Neuron (in vitro differentiated cells): ENCODE measurements at regions not wholly inside any gene's neighbourhood (a gene's known extent, or its start where the extent isn't known, plus 50 kb on each side); places are given as distances from the start of the nearest gene placed in this dataset.
"Not testable (repeated sequence)": the region's sequence is repeated elsewhere in the genome, so short reads cannot be mapped to it uniquely, and the experiment has no call there.

ENCODE experiments used
- H2AFZ ChIP-seq: one replicate; pipeline ENCODE4 v1.6.1; 2013; ENCODE audit warnings: low read depth, mild to moderate bottlenecking, inconsistent platforms, low read length, moderate library complexity
- H3K27me3 ChIP-seq: one replicate; pipeline ENCODE4 v1.6.1; 2013; ENCODE audit warnings: low read length; ENCODE audit not compliant: insufficient read depth
- H3K36me3 ChIP-seq: one replicate; pipeline ENCODE4 v1.6.1; 2013; ENCODE audit warnings: low read length; ENCODE audit not compliant: insufficient read depth
- H3K4me1 ChIP-seq: one replicate; pipeline ENCODE4 v1.6.1; 2013; ENCODE audit warnings: low read length; ENCODE audit not compliant: insufficient read depth
- H3K4me3 ChIP-seq: 2 replicates; pipeline ENCODE4 v1.5.1; 2013; ENCODE audit warnings: mild to moderate bottlenecking, low read length, moderate library complexity
- H3K9me3 ChIP-seq: one replicate; pipeline ENCODE4 v1.6.1; 2013; ENCODE audit warnings: low read length

DNA sequence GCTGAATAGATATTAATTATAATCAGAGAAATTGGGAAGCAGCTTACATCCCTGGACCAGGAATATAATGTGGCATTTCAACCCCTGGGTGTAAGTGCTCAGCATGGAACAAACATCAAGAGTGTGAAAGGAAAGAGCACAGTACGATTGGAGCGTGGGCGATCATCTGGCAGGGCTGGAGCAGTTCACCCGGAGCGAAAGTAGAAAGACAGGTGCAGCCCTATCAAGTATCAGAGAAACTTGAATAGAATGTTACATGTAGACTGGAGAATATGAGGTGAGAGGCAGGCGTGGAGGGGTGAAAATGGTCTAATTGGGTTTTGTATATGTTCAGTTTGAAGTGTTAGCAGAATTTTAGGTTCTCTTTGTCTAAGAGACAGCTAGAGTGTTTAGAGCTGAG is 303.0 kb downstream of the MDFIC start:
- Histone ChIP-seq H3K4me3 (no peak overlapping the region), H3K4me1 (no peaks in the 10 kb centered on the region), H3K9me3 (no peaks in the 10 kb centered on the region), H3K36me3 (no peaks in the 10 kb centered on the region), H3K27me3 (no peaks in the 10 kb centered on the region), H2AFZ (no peak overlapping the region)

DNA sequence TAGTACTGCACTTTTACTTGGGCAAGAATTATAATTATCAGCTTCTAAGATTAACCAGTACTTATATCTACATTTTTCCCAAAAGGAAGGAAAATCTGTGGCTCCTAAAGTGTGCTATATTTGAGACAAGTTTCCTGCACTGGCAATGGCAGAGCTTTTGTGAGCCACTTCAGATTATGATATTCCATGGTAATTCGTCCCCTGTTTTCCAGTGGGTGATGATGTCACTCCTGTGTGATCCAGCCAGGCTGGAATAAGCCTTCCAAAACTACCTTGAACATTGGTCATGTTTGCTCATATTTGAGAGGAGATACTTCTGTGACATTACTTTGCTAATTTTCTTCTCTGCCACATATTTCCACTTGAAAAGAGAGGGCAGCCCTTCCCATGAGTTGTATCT is 302.1 kb downstream of the MDFIC start:
- no peaks in the 10 kb centered on the region for H3K9me3 ChIP-seq
- no peaks in the 10 kb centered on the region for H3K27me3 ChIP-seq
- H3K4me1 ChIP-seq, result no peaks in the 10 kb centered on the region
- no peak overlapping the region for H2AFZ ChIP-seq
- no peaks in the 10 kb centered on the region for H3K36me3 ChIP-seq
- no peak overlapping the region for H3K4me3 ChIP-seq

DNA sequence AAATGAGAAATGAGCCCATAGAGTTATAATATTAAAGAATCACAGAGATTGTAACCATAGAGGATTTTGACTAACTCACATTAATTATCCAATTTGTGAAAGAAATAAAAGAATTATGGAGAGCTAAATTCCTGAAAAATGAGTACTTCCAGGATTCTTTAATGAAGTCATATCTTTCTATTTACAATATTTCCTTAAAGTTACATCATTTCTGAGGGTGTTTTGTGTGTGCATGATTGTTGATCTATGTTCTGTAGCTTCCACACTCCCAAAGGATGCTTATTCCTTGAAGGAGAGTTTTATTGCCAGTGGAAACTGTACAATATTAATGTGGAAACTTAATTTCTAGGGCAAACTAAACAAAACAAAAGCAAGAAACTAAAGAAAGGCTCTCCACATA is 299.6 kb downstream of the MDFIC start:
- no peaks in the 10 kb centered on the region for H3K27me3 ChIP-seq
- H3K36me3 ChIP-seq, result no peaks in the 10 kb centered on the region
- H3K4me1 ChIP-seq, result no peaks in the 10 kb centered on the region
- H3K4me3 ChIP-seq, result no peak overlapping the region
- H2AFZ ChIP-seq, result no peak overlapping the region
- no peaks in the 10 kb centered on the region for H3K9me3 ChIP-seq

DNA sequence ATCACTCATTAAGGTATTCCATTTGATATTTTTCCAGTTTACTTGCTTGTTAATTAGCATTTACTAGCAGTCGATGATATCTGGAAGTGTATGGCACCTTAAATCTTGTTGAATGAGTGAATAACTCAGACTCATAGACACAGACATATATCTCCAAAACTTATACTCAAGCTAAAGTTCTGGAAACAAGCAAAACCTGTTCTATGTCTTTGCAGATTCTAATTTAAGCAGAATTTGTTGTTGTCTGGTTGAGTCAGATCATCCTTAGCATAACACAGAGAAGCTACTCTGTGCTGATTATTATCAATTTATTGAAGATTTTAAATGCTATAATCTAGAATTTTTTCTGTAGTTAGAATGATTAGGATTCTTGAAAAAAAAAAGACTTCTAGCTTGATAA is 296.2 kb downstream of the MDFIC start:
- Histone ChIP-seq H3K27me3 (no peaks in the 10 kb centered on the region), H3K4me1 (no peaks in the 10 kb centered on the region), H3K36me3 (no peaks in the 10 kb centered on the region), H3K9me3 (no peaks in the 10 kb centered on the region), H3K4me3 (no peak overlapping the region), H2AFZ (no peak overlapping the region)

DNA sequence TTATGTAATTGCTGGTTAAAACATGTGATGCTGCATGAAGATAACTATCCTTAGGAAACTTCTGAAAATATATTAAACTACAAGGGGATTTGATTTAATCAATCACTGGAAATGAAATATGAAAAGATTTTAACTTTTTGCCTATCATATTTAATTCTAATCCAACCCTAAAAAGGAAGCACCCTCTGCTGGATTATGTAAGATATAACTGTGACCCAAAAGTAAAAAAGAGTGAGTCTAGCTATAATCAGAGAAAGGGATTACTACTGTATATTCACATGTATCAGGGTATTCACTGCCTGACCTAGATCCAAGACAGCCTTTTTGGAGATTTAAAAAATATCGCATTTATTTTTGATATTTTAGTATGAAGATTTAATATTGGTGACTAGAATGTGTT is 295.5 kb downstream of the MDFIC start:
- H3K9me3 ChIP-seq, result no peaks in the 10 kb centered on the region
- H3K4me1 ChIP-seq, result no peaks in the 10 kb centered on the region
- H3K27me3 ChIP-seq, result no peaks in the 10 kb centered on the region
- no peaks in the 10 kb centered on the region for H3K36me3 ChIP-seq
- H3K4me3 ChIP-seq, result no peak overlapping the region
- no peak overlapping the region for H2AFZ ChIP-seq

DNA sequence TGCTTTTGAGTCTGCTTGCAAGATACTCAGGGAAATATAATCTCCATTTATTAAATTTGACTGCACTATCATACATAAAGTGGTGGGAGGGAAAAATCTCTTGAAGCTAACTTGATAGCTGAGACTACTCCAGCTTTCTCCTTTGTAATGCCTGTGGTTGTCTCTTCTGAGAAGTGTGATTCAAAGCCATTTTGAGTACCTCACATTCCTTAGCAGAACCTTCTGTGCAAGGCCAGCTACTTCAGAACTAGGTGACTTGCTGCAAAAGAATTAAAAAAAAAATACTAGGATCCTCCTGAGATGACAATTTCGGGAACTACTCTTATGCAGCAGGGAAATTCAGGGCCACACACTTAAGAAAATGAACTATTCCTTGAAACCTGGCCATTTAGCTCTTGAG is 294.8 kb downstream of the MDFIC start:
- no peaks in the 10 kb centered on the region for H3K4me1 ChIP-seq
- no peaks in the 10 kb centered on the region for H3K9me3 ChIP-seq
- no peak overlapping the region for H2AFZ ChIP-seq
- H3K27me3 ChIP-seq, result no peaks in the 10 kb centered on the region
- no peaks in the 10 kb centered on the region for H3K36me3 ChIP-seq
- H3K4me3 ChIP-seq, result no peak overlapping the region

DNA sequence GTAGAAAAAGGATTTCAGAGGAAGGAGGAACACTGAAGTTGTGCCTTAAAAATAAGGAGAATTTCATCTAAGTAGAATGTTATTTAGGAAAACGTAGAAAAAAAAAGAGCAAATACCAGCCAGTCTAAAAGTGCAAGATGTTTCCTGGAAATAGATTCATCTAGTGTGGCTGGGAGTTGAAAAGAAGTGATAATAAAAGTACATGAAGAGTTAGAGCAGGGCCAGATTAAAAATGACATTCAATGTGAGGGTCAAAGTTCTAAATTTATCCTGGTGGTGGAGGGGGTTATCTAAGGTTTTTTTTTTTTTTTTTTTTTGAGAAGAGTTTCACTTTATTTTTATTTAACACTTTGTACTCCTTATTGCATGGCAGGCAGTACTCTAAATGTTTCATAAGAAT is 289.3 kb downstream of the MDFIC start:
- no peak overlapping the region for H3K4me3 ChIP-seq
- H3K9me3 ChIP-seq, result peaks cover 2% of the 10 kb centered on the region
- no peaks in the 10 kb centered on the region for H3K36me3 ChIP-seq
- no peak overlapping the region for H2AFZ ChIP-seq
- H3K4me1 ChIP-seq, result no peaks in the 10 kb centered on the region
- no peaks in the 10 kb centered on the region for H3K27me3 ChIP-seq

DNA sequence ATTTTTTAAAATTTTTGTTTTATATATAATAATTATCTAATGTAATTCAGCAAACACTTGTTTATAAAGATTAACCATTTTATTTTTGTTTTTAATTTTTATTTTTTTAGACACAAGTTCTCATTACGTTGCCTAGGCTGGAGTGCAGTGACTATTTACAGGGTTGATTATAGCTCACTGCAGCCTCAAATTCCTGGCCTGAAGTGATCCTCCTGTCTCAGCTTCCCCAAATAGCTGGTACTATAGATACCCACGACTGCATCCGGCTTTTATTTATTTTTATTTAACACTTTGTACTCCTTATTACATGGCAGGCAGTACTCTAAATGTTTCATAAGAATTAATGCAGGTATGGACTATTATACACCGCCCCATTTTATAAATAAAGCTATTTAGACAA is 288.7 kb downstream of the MDFIC start:
- H3K4me1 ChIP-seq, result no peaks in the 10 kb centered on the region
- H2AFZ ChIP-seq, result no peak overlapping the region
- no peaks in the 10 kb centered on the region for H3K36me3 ChIP-seq
- peaks cover 3% of the 10 kb centered on the region for H3K9me3 ChIP-seq
- no peaks in the 10 kb centered on the region for H3K27me3 ChIP-seq
- H3K4me3 ChIP-seq, result no peak overlapping the region

DNA sequence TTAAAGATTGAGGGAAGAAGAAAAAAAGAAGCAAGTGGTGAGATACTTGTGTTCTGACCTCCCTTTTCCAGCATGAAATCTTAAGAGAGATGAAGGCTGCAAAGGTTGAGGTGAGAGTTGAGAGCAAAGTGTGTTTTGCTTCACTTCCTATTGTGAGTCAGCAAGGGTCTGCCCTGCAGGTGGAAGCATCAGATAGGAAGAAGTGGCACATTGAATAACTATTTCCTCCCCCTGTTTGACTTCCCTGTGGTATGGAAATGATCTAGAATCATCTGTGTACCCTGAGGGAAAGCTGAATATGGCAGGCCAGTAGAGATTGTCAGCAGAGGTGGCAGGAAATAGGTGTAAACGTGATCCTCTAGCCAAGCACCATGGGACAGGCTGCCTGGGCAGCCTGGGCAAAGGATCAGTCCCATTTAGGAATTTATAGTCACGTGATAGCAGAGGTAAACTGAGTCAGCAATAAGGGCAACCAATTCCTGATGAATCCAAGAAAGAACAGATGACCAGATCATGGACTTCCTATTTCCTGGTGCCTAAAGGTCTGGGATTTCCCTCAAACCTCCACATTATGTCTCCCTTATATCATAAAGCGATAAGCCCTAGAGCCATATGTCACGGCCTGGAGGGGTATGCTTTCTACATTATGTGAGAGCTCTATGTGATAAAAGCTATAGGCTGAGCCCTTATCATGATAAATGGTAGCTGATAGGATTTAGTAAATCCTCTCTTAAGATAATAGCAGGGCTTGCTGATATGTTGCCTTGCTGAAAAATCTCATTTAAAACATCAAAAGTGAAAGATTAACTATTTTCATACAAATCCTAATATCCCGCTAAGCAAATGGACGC is 287.0 kb downstream of the MDFIC start:
- no peaks in the 10 kb centered on the region for H3K4me1 ChIP-seq
- no peaks in the 10 kb centered on the region for H3K27me3 ChIP-seq
- peaks cover 3% of the 10 kb centered on the region for H3K9me3 ChIP-seq
- no peak overlapping the region for H2AFZ ChIP-seq
- H3K4me3 ChIP-seq, result no peak overlapping the region
- H3K36me3 ChIP-seq, result no peaks in the 10 kb centered on the region

DNA sequence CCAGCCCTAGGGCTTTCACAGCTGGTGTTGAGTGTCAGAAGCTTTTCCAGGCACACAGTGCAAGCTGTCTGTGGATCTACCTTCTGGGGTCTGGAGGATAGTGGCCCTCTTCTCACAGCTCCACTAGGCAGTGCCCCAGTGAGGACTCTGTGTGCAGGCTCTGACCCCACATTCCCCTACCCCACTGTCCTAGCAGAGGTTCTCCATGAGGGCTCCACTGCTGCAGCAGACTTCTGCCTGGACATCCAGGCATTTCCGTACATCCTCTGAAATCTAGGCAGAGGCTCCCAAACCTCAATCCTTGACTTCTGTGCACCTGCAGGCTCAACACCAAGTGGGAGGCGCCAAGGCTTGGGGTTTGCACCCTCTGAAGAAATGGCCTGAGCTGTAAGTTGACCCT is 284.5 kb downstream of the MDFIC start:
- not testable (repeated sequence) for H3K4me3 ChIP-seq, H2AFZ ChIP-seq, H3K27me3 ChIP-seq, H3K9me3 ChIP-seq, H3K36me3 ChIP-seq, H3K4me1 ChIP-seq

DNA sequence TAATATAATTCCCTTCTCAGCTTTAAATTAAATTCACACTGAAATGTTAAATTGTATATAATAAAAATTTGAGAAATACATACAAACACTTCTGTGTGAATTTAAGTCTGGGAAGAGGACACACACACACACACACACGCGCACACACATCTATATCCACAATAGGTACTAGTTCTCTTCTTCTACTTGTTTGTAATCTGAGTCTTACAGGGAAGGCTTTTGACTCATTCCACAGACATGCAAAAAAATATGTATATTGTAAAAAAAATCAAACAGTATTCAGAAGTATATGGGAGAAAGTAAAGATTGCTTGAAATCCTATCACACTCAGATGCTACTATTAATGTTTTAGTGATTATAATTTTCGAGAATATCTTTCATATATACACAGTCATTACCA is 276.2 kb downstream of the MDFIC start:
- Histone ChIP-seq H3K36me3 (no peaks in the 10 kb centered on the region), H3K9me3 (no peaks in the 10 kb centered on the region), H3K4me3 (no peak overlapping the region), H2AFZ (no peak overlapping the region), H3K4me1 (no peaks in the 10 kb centered on the region), H3K27me3 (no peaks in the 10 kb centered on the region)

DNA sequence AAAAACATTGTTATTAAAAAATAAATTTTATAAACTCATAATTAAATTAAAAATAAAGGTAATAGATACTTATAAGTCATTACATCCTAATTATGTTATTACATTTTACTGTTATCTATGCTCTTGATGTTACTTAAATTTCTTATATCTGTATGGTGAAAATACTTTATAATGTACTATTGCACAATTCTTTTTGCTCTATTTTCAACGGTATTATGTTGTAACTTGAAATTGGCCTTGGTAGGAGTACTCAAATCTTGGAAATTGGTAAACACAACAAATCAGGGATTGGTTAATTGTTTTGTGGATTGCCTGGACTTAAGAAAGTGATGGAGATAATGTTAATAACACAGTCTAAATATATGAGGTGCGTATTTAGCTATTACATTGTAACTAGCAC is 273.3 kb downstream of the MDFIC start:
- peaks cover 10% of the 10 kb centered on the region for H3K4me1 ChIP-seq
- no peaks in the 10 kb centered on the region for H3K36me3 ChIP-seq
- no peaks in the 10 kb centered on the region for H3K9me3 ChIP-seq
- no peak overlapping the region for H3K4me3 ChIP-seq
- H3K27me3 ChIP-seq, result no peaks in the 10 kb centered on the region
- no peak overlapping the region for H2AFZ ChIP-seq

DNA sequence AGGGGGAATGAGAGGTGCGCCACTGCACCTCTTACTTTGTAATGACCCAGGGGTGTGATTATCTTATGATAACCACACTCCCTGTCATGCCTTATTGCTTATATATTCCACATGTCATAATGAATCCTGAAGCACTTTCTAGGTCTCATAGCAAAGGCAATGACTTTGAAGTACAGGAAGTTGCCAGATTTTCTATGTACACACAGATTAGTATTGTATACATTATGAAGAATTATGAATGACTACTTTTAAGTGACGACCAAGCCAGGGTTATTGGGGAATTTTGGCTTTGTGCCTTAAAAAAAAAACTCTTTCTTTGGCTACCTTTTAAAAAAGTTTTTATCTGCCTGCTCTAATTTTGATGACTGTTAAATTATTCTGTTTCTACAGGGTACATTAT is 269.6 kb downstream of the MDFIC start:
- Histone ChIP-seq H3K4me1 (peaks cover 10% of the 10 kb centered on the region), H3K4me3 (no peak overlapping the region), H3K27me3 (no peaks in the 10 kb centered on the region), H2AFZ (no peak overlapping the region), H3K9me3 (no peaks in the 10 kb centered on the region), H3K36me3 (no peaks in the 10 kb centered on the region)

DNA sequence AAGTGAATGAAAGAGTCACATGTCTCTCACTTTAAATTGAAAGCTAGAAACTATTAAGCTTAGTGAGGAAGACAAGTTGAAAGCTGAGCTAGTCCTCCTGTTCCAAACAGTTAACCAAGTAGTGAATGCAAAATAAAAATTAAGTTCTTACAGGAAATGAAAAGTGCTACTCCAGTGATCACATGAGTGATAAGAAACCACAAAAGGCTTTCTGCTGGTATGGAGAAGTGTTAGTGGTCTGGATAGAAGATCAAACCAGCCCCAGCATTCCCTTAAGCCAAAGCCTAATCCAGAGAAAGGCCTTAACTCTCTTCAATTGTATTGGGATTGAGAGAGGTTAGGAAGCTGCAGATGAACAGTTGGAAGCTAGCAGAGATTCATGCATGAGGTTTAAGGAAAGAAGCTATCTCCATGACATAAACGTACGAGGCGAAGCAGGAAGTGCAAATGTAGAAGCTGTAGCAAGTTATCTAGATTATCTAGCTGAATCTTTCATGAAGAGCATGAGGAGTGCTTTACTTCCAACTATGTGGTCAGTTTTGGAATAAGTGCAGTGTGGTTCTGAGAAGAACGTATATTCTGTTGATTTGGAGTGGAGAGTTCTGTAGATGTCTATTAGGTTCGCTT is 261.6 kb downstream of the MDFIC start:
- H3K27me3 ChIP-seq, result no peaks in the 10 kb centered on the region
- no peak overlapping the region for H2AFZ ChIP-seq
- H3K36me3 ChIP-seq, result no peaks in the 10 kb centered on the region
- H3K4me1 ChIP-seq, result peaks cover 2% of the 10 kb centered on the region
- H3K9me3 ChIP-seq, result no peaks in the 10 kb centered on the region
- no peak overlapping the region for H3K4me3 ChIP-seq
